Breast epithelium (tissue), 4 donors: ENCODE measurements at regions not wholly inside any gene's neighbourhood (a gene's known extent, or its start where the extent isn't known, plus 50 kb on each side); places are given as distances from the start of the nearest gene placed in this dataset.

Experiments used
- DNase-seq, 2 donors: peaks; one replicate each; pipeline ENCODE4 v3.0.0-alpha.2; 2019; ENCODE audit warnings: low spot score in 2 of 2
- H3K27ac ChIP-seq, 2 donors: fragments of 200-600 bp; sonication (generic) in 1 of 2; one replicate each; pipeline ENCODE4 v1.5.1; 2016 to 2019; ENCODE audit warnings: mild to moderate bottlenecking in 1 of 2
- H3K27me3 ChIP-seq, 2 donors: fragments of 200-600 bp; sonication (generic) in 1 of 2; one replicate each; pipeline versions ENCODE4 v1.5.1 to v1.6.0; 2017 to 2019; ENCODE audit warnings: control low read depth in 1 of 2, mild to moderate bottlenecking in 1 of 2
- H3K36me3 ChIP-seq: fragments of 200-600 bp; one replicate; pipeline ENCODE4 v1.5.1; 2019
- H3K4me1 ChIP-seq, 2 donors: fragments of 200-600 bp; sonication (generic); one replicate each; pipeline ENCODE4 v1.5.1; 2016 to 2019; ENCODE audit warnings: control low read depth in 1 of 2
- H3K4me3 ChIP-seq, 3 donors: fragments of 200-600 bp; sonication (generic); 1 replicate in 2 of 3; 2 replicates in 1 of 3; pipeline ENCODE4 v1.5.1; 2016 to 2019; ENCODE audit warnings: mild to moderate bottlenecking in 3 of 3, moderate library complexity in 2 of 3
- H3K9me3 ChIP-seq, 2 donors: fragments of 200-600 bp; sonication (generic) in 1 of 2; one replicate each; pipeline ENCODE4 v1.5.1; 2016 to 2019; ENCODE audit warnings: control low read depth in 1 of 2
- CTCF ChIP-seq, 3 donors: fragments of 450-650 bp; IDR thresholded peaks; one replicate each; pipeline ENCODE4 v1.5.1; 2016 to 2017; ENCODE audit warnings: antibody characterized with exemption in 3 of 3, mild to moderate bottlenecking in 3 of 3, moderate library complexity in 3 of 3
- POLR2A ChIP-seq: fragments of 450-650 bp; IDR thresholded peaks from one replicate; pipeline ENCODE4 v1.6.1; 2016; ENCODE audit warnings: antibody characterized with exemption, mild to moderate bottlenecking, moderate library complexity
- POLR2AphosphoS5 ChIP-seq, 3 donors: sonication (generic); formaldehyde crosslinking; IDR thresholded peaks; one replicate each; pipeline ENCODE4 v1.6.1; 2017; ENCODE audit warnings: antibody characterized with exemption in 3 of 3
- intact Hi-C: fragments of 100-400 bp; cut with DNase I; formaldehyde crosslinking; loops from one replicate; pipeline ENCODE4 v1.15.1; 2023; ENCODE audit warnings: low total_unique reads

GRCh38 chr1:96509339-96509738 lies 212.2 kb upstream of the PTBP2 start:
- TF ChIP-seq POLR2AphosphoS5 (IDR thresholded peaks at IDR 0.05) (no peak), POLR2A (no peak), CTCF (IDR thresholded peaks at IDR 0.05) (no peak)
- H3K27ac ChIP-seq, result no peak overlapping the region
- H3K4me3 ChIP-seq, result no peak overlapping the region
- H3K9me3 ChIP-seq, result no peaks in the 10 kb centered on the region
- H3K36me3 ChIP-seq, result no peaks in the 10 kb centered on the region
- H3K4me1 ChIP-seq, result no peaks in the 10 kb centered on the region
- H3K27me3 ChIP-seq, result no peaks in the 10 kb centered on the region
- intact Hi-C loops, result no loop called here
- no peak for DNase-seq

GRCh38 chr1:96509951-96510350 lies 211.6 kb upstream of the PTBP2 start:
- H3K4me1 ChIP-seq, result no peaks in the 10 kb centered on the region
- H3K27me3 ChIP-seq, result no peaks in the 10 kb centered on the region
- H3K9me3 ChIP-seq, result no peaks in the 10 kb centered on the region
- DNase-seq, result no peak
- H3K27ac ChIP-seq, result no peak overlapping the region
- H3K36me3 ChIP-seq, result no peaks in the 10 kb centered on the region
- H3K4me3 ChIP-seq, result no peak overlapping the region
- TF ChIP-seq POLR2AphosphoS5 (IDR thresholded peaks at IDR 0.05) (no peak), POLR2A (no peak), CTCF (IDR thresholded peaks at IDR 0.05) (no peak)
- intact Hi-C loops, result no loop called here

GRCh38 chr1:96510391-96510790 lies 211.2 kb upstream of the PTBP2 start:
- Histone ChIP-seq H3K27me3 (no peaks in the 10 kb centered on the region), H3K4me1 (no peaks in the 10 kb centered on the region), H3K4me3 (no peak overlapping the region), H3K36me3 (no peaks in the 10 kb centered on the region), H3K9me3 (no peaks in the 10 kb centered on the region), H3K27ac (no peak overlapping the region)
- no peak for DNase-seq
- intact Hi-C loops, result no loop called here
- TF ChIP-seq POLR2AphosphoS5 (IDR thresholded peaks at IDR 0.05), result no peak
- no peak for TF ChIP-seq POLR2A
- TF ChIP-seq CTCF (IDR thresholded peaks at IDR 0.05), result no peak

- TF ChIP-seq POLR2AphosphoS5 (IDR thresholded peaks at IDR 0.05), result no peak
- no peak for TF ChIP-seq CTCF (IDR thresholded peaks at IDR 0.05)
- no peak for TF ChIP-seq POLR2A
- no peak overlapping the region for H3K4me3 ChIP-seq
- no peaks in the 10 kb centered on the region for H3K36me3 ChIP-seq
- no peak overlapping the region for H3K27ac ChIP-seq
- H3K9me3 ChIP-seq, result no peaks in the 10 kb centered on the region
- H3K4me1 ChIP-seq, result no peaks in the 10 kb centered on the region
- H3K27me3 ChIP-seq, result no peaks in the 10 kb centered on the region
- DNase-seq, result no peak
- intact Hi-C loops, result no loop called here
Measured at GRCh38 chr1:96510911-96511310, 210.7 kb upstream of the PTBP2 start.

GRCh38 chr1:96513136-96513535 lies 208.4 kb upstream of the PTBP2 start:
- TF ChIP-seq POLR2AphosphoS5 (IDR thresholded peaks at IDR 0.05) (no peak), POLR2A (no peak)
- H3K4me1 ChIP-seq, result no peaks in the 10 kb centered on the region
- intact Hi-C loops, result no loop called here
- H3K27ac ChIP-seq, result no peak overlapping the region
- no peak for DNase-seq
- no peaks in the 10 kb centered on the region for H3K27me3 ChIP-seq
- no peaks in the 10 kb centered on the region for H3K9me3 ChIP-seq
- H3K4me3 ChIP-seq, result no peak overlapping the region
- H3K36me3 ChIP-seq, result no peaks in the 10 kb centered on the region

GRCh38 chr1:96515430-96515829 lies 206.2 kb upstream of the PTBP2 start:
- H3K27ac ChIP-seq, result no peak overlapping the region
- H3K4me3 ChIP-seq, result no peak overlapping the region
- no peaks in the 10 kb centered on the region for H3K36me3 ChIP-seq
- TF ChIP-seq CTCF (IDR thresholded peaks at IDR 0.05) (no peak), POLR2A (no peak), POLR2AphosphoS5 (IDR thresholded peaks at IDR 0.05) (no peak)
- no peak for DNase-seq
- no peaks in the 10 kb centered on the region for H3K4me1 ChIP-seq
- H3K27me3 ChIP-seq, result no peaks in the 10 kb centered on the region
- intact Hi-C loops, result no loop called here
- H3K9me3 ChIP-seq, result no peaks in the 10 kb centered on the region
